GM19468 (cell line): ENCODE measurements at regions not wholly inside any gene's neighbourhood (a gene's known extent, or its start where the extent isn't known, plus 50 kb on each side); places are given as distances from the start of the nearest gene placed in this dataset.
"Not testable (repeated sequence)": the region's sequence is repeated elsewhere in the genome, so short reads cannot be mapped to it uniquely, and the experiment has no call there.

Experiments used
- ATAC-seq: cut with Tn5 transposase; IDR thresholded peaks from one replicate; pipeline ENCODE4 v1.9.1; 2021; ENCODE audit warnings: mild to moderate bottlenecking, moderate library complexity, moderate number of reproducible peaks; ENCODE audit not compliant: unreplicated experiment; ENCODE audit errors: extremely low read depth

- ATAC-seq: no peak
Observed at GRCh38 chr6:54541541-54541940, 233.3 kb downstream of the TINAG start.

GRCh38 chr6:54559136-54559535 lies 250.9 kb downstream of the TINAG start:
- no peak for ATAC-seq

GRCh38 chr6:54564188-54564587 lies 255.9 kb downstream of the TINAG start:
- not testable (repeated sequence) for ATAC-seq

GRCh38 chr6:54574671-54575070 lies 266.4 kb downstream of the TINAG start:
- ATAC-seq: no peak

- no peak for ATAC-seq
Observed at GRCh38 chr6:54578261-54578660, 268.3 kb upstream of the FAM83B start.

GRCh38 chr6:54579011-54579410 lies 267.6 kb upstream of the FAM83B start:
- no peak for ATAC-seq

- ATAC-seq: no peak
Observed at GRCh38 chr6:54586251-54586650, 260.3 kb upstream of the FAM83B start.

GRCh38 chr6:54587277-54587676 lies 259.3 kb upstream of the FAM83B start:
- ATAC-seq: no peak

- ATAC-seq: no peak
Observed at GRCh38 chr6:54588176-54588575, 258.4 kb upstream of the FAM83B start.

- no peak for ATAC-seq
Observed at GRCh38 chr6:54595844-54596243, 250.7 kb upstream of the FAM83B start.

GRCh38 chr6:54598787-54599313 lies 247.7 kb upstream of the FAM83B start:
- ATAC-seq: no peak

GRCh38 chr6:54601600-54602300 lies 244.8 kb upstream of the FAM83B start:
- ATAC-seq: no peak

GRCh38 chr6:54602591-54602990 lies 244.0 kb upstream of the FAM83B start:
- no peak for ATAC-seq

GRCh38 chr6:54609981-54610380 lies 236.6 kb upstream of the FAM83B start:
- no peak for ATAC-seq

- no peak for ATAC-seq
Observed at GRCh38 chr6:54613596-54613995, 233.0 kb upstream of the FAM83B start.

- no peak for ATAC-seq
Observed at GRCh38 chr6:54614499-54615195, 231.9 kb upstream of the FAM83B start.

GRCh38 chr6:54617730-54618129 lies 228.8 kb upstream of the FAM83B start:
- no peak for ATAC-seq

- no peak for ATAC-seq
Observed at GRCh38 chr6:54618572-54618971, 228.0 kb upstream of the FAM83B start.

- ATAC-seq: no peak
Observed at GRCh38 chr6:54619102-54619501, 227.5 kb upstream of the FAM83B start.

GRCh38 chr6:54621285-54621684 lies 225.3 kb upstream of the FAM83B start:
- peak; percentile 56 for ATAC-seq

GRCh38 chr6:54624216-54624615 lies 222.4 kb upstream of the FAM83B start:
- no peak for ATAC-seq

GRCh38 chr6:54624779-54625178 lies 221.8 kb upstream of the FAM83B start:
- no peak for ATAC-seq
